ENCODE measurements at regions not wholly inside any gene's neighbourhood (a gene's known extent, or its start where the extent isn't known, plus 50 kb on each side); places are given as distances from the start of the nearest gene placed in this dataset.

- Mint-ChIP-seq H3K36me3 (no peaks in the 10 kb centered on the region), H3K9me3 (peaks cover 0 to 6% (median 0%) of the 10 kb centered on the region in 7 donors), H3K27ac (no peak overlapping the region), H3K27me3 (no peaks in the 10 kb centered on the region), H3K4me3 (no peak overlapping the region), H3K4me1 (no peaks in the 10 kb centered on the region)
- no peak for ATAC-seq (ENCODE audit: low read depth in 2 of 2)
- Histone ChIP-seq H3K4me3 (ENCODE audit: low read depth, low read length) (no peak overlapping the region), H3K36me3 (ENCODE audit: control insufficient read depth, insufficient read depth, low read length) (no peaks in the 10 kb centered on the region), H3K27ac (ENCODE audit: insufficient read depth, low read length, poor library complexity, severe bottlenecking) (no peak overlapping the region), H3K4me1 (ENCODE audit: control insufficient read depth, insufficient read depth, low read length, poor library complexity, severe bottlenecking) (no peaks in the 10 kb centered on the region), H3K9me3 (ENCODE audit: control insufficient read depth in 2 of 2, low read length in 2 of 2) (no peaks in the 10 kb centered on the region), H3K27me3 (ENCODE audit: control insufficient read depth, insufficient read depth, low read length) (no peaks in the 10 kb centered on the region)
- no peak for DNase-seq
These were observed 64.9 kb upstream of the NPY2R start for GRCh38 chr4:155143512-155143911.

All from CD4-positive, CD25-positive, alpha-beta regulatory T cell (primary cell).